ENCODE measurements at regions not wholly inside any gene's neighbourhood (a gene's known extent, or its start where the extent isn't known, plus 50 kb on each side); places are given as distances from the start of the nearest gene placed in this dataset.

GRCh38 chr7:57399251-57399940 lies 50.6 kb upstream of the ZNF716 start:
- DNase-seq (no peak), ATAC-seq (no peak)
- CTCF ChIA-PET = no interaction called here
- intact Hi-C loops (cut with micrococcal nuclease) = no loop called here
- H3K27me3 Mint-ChIP-seq = no peaks in the 10 kb centered on the region
- no peak overlapping the region for H3K27ac Mint-ChIP-seq
- POLR2A ChIA-PET = no interaction called here
- no peaks in the 10 kb centered on the region for H3K4me1 Mint-ChIP-seq (ENCODE audit: low read depth)
- no peak overlapping the region for H3K4me3 Mint-ChIP-seq
- H3K9me3 Mint-ChIP-seq = peaks cover 17% of the 10 kb centered on the region
- no peak for TF ChIP-seq CTCF (IDR thresholded peaks at IDR 0.05)
- no peaks in the 10 kb centered on the region for H3K36me3 Mint-ChIP-seq (ENCODE audit: low read depth)

- H3K4me1 Mint-ChIP-seq (ENCODE audit: low read depth) = no peaks in the 10 kb centered on the region
- no peak overlapping the region for H3K4me3 Mint-ChIP-seq
- peaks cover 17% of the 10 kb centered on the region for H3K9me3 Mint-ChIP-seq
- no peak overlapping the region for H3K27ac Mint-ChIP-seq
- no peak for ATAC-seq
- no peaks in the 10 kb centered on the region for H3K27me3 Mint-ChIP-seq
- POLR2A ChIA-PET = no interaction called here
- H3K36me3 Mint-ChIP-seq (ENCODE audit: low read depth) = no peaks in the 10 kb centered on the region
- no peak for DNase-seq
- no peak for TF ChIP-seq CTCF (IDR thresholded peaks at IDR 0.05)
- intact Hi-C loops (cut with micrococcal nuclease) = no loop called here
- CTCF ChIA-PET = no interaction called here
Observed at GRCh38 chr7:57399972-57400371, 50.0 kb upstream of the ZNF716 start.
